ENCODE measurements at regions not wholly inside any gene's neighbourhood (a gene's known extent, or its start where the extent isn't known, plus 50 kb on each side); places are given as distances from the start of the nearest gene placed in this dataset.
"Not testable (repeated sequence)": the region's sequence is repeated elsewhere in the genome, so short reads cannot be mapped to it uniquely, and the experiment has no call there.

DNA sequence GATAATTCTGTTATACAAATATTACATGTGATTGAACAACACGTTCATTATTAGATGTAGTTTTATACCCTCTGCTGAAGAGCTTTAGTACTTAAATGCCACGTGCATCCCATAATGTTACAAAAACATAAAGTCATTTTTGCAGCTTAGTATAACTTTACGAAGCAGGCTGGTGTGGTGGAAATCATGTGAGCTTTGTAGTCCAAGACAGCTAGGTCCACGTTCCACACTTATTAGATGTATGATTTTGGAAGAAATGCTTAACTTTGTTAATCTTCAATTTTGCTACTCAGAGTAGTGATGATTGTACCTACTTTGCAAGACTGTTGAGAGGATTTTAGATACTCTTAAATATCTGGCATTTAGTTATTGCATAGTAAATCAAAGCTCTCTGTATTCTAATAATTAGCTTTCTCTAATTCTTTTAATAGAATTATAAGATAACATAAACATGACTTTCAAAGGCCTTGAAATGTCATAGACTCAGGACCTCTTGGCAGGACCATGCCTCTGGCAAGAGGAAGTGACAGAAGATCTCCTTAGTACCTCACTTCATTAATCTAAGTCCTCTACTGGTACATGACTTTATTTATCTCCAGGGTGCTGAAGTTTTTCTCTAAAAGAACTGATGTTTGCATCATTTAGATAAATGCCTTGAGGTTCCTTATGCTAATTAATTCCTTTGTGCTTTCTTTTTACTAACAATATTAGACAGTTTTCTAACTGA is 153.7 kb downstream of the PCDH20 start:
- CTCF ChIA-PET = no interaction called here
- Mint-ChIP-seq H3K4me3 (no peak overlapping the region), H3K9me3 (peaks cover 2% of the 10 kb centered on the region), H3K27me3 (no peaks in the 10 kb centered on the region), H3K27ac (no peak overlapping the region), H3K4me1 (ENCODE audit: low read depth) (no peaks in the 10 kb centered on the region), H3K36me3 (no peaks in the 10 kb centered on the region)
- POLR2A ChIA-PET = no interaction called here
- no peak for DNase-seq
- intact Hi-C loops (cut with micrococcal nuclease) = no loop called here

DNA sequence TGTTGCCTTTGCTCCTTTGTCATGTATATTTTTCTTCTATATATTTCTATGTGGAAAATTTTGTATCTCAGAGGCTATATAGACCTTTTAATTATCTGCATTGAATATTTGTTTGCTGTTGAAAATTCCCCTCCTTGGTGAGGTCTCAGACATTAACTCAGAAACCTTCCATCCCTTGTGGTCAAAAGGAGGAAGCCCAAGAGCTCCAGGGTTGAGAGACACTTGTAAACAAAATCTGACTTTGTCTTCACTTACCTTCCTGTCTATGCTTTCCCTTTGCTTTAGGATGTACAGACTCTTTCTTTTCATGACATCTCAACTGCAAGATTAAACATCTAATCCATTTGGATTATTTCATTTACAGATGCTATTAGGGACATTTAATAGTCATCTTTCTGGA is 157.5 kb downstream of the PCDH20 start:
- CTCF ChIA-PET = no interaction called here
- intact Hi-C loops (cut with micrococcal nuclease) = no loop called here

DNA sequence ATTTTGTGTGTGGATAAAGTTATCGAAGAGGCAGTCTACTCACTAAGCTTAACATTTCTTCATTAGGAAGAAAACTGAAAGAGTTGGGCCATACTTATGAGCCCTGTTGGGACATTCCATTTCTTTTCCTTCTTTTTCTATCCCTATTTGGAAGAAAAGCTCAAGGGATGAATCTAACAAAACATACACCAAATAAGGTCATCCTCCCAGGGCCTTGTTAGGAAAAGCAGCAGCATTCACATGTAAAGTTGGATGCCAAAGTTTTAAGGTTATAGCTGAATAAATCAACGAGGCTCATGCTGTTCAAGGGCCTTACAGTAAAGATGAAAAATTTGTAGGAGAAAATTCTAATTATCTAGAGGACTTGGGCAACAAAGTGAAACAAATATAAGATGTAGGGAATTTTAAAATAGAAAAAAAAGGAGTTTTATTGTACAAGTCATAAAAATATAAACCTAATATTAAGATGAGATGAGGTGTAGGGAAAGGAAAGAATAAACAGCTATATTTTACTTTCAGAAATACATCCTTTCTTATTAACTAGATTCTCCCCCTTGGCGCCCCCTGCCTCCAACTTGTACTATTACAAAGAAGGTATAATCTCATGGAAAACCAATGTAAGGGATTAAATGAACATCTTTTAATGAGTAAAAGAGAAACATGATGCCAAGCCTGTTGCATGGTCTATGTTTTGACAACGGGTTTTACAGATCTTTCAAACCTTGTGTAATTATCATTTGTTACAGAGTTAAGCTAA is 160.4 kb downstream of the PCDH20 start:
- H3K4me1 Mint-ChIP-seq (ENCODE audit: low read depth) = no peaks in the 10 kb centered on the region

More for the DNA sequence above, 157.5 kb downstream of the PCDH20 start:
- no peak for DNase-seq
- Mint-ChIP-seq H3K4me1 (ENCODE audit: low read depth) (no peaks in the 10 kb centered on the region), H3K9me3 (peaks cover 2% of the 10 kb centered on the region), H3K4me3 (no peak overlapping the region), H3K27me3 (no peaks in the 10 kb centered on the region), H3K36me3 (no peaks in the 10 kb centered on the region), H3K27ac (no peak overlapping the region)
- POLR2A ChIA-PET = no interaction called here

GRCh38 chr13:61253105-61253877 is 162.4 kb downstream of the PCDH20 start:
- H3K4me1 Mint-ChIP-seq (ENCODE audit: low read depth) = no peaks in the 10 kb centered on the region
- H3K27me3 Mint-ChIP-seq = no peaks in the 10 kb centered on the region
- no peak overlapping the region for H3K4me3 Mint-ChIP-seq
- no peaks in the 10 kb centered on the region for H3K36me3 Mint-ChIP-seq
- CTCF ChIA-PET = no interaction called here
- POLR2A ChIA-PET = no interaction called here
- peaks cover 5% of the 10 kb centered on the region for H3K9me3 Mint-ChIP-seq
- no peak overlapping the region for H3K27ac Mint-ChIP-seq
- no peak for DNase-seq
- intact Hi-C loops (cut with micrococcal nuclease) = no loop called here

More for the DNA sequence above, 160.4 kb downstream of the PCDH20 start:
- DNase-seq = no peak
- ChIA-PET CTCF (no interaction called here), POLR2A (no interaction called here)
- Mint-ChIP-seq H3K27ac (no peak overlapping the region), H3K36me3 (no peaks in the 10 kb centered on the region), H3K27me3 (no peaks in the 10 kb centered on the region), H3K4me3 (no peak overlapping the region), H3K9me3 (peaks cover 2% of the 10 kb centered on the region)
- intact Hi-C loops (cut with micrococcal nuclease) = no loop called here

DNA sequence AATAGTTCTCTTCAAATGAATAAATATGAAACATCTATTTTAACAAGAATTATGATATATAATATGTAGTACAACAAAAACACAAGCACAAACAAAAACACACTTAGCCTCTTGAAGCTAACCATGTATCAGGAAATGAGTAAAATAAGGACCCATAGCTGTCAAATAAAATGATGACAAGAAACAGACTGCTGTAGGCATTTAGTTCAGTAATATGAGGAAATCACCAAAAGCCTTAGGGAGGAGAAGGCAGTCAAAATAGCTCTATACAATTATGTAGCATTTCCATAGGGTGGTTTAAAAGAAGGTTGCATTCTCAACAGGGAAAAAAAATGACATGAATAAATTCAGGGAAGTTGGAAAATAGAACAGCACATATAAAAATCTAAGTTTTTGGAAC is 163.4 kb downstream of the PCDH20 start:
- no peaks in the 10 kb centered on the region for H3K27me3 Mint-ChIP-seq
- H3K4me3 Mint-ChIP-seq = no peak overlapping the region

DNA sequence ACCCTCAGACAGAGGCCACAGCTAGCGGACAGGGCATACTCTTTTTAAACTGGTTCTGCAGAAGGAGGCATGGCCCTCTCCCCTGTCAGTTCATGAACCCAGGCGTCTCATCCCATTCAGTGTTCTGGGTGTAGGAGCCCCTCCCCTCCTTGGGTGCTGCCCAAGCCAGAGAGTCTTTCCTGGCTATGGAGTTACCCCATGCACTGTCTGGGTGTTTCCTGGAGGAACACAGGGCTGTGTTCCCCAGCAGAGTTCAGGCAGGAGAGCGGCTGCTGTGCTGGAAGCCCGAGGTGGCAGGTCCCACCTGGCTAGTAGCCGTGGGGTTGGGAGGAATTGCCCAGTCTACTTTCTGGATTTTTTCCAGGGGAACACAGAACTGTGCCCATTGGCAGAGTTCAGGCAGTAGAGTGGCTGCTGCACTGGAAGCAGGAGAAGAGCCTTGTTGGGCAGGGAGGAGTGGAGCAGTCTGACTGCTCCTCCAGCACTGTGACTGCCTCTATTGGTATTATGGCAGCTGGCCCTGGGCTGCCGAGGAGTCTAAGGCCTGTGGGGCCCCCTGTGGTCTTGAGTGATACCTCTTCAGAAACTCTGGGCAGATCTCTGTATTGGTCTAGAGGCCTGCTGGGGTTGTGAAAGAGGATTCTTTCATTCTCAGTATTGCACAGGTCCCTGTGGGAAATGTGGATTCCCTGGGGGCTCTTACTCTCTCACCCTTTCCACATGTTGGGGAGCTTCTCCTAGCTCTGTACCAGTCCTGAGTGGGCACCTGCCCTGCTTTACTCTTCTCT is 168.3 kb downstream of the PCDH20 start:
- Mint-ChIP-seq H3K4me1 (ENCODE audit: low read depth) (no peaks in the 10 kb centered on the region), H3K4me3 (no peak overlapping the region), H3K36me3 (no peaks in the 10 kb centered on the region), H3K27me3 (no peaks in the 10 kb centered on the region), H3K27ac (no peak overlapping the region), H3K9me3 (peaks cover 21% of the 10 kb centered on the region)
- DNase-seq = no peak
- ChIA-PET POLR2A (no interaction called here), CTCF (no interaction called here)
- intact Hi-C loops (cut with micrococcal nuclease) = no loop called here

More for the DNA sequence above, 163.4 kb downstream of the PCDH20 start:
- ChIA-PET CTCF (no interaction called here), POLR2A (no interaction called here)
- Mint-ChIP-seq H3K27ac (no peak overlapping the region), H3K9me3 (peaks cover 5% of the 10 kb centered on the region), H3K36me3 (no peaks in the 10 kb centered on the region), H3K4me1 (ENCODE audit: low read depth) (no peaks in the 10 kb centered on the region)
- no peak for DNase-seq
- intact Hi-C loops (cut with micrococcal nuclease) = no loop called here

DNA sequence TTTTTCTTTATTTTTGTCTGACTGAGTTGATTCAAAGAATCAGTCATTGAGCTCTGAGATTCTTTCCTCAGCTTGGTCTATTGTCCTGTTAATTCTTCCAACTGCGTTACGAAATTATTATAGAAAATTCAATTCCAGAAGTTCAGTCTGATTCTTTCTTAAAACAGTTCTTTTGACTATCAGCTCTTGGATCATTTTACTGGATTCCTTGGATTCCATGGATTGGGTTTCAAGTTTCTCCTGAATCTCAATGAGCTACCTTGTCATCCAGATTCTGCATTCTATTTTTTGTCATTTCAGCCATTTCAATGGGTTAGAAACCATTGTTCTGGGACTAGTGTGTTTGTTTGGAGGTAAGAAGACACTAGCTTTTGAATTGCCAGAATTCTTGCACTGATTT is 169.3 kb downstream of the PCDH20 start:
- no peak for DNase-seq
- Mint-ChIP-seq H3K36me3 (no peaks in the 10 kb centered on the region), H3K4me3 (no peak overlapping the region), H3K27me3 (no peaks in the 10 kb centered on the region), H3K4me1 (ENCODE audit: low read depth) (no peaks in the 10 kb centered on the region), H3K9me3 (peaks cover 21% of the 10 kb centered on the region), H3K27ac (no peak overlapping the region)
- POLR2A ChIA-PET = no interaction called here
- CTCF ChIA-PET = no interaction called here
- intact Hi-C loops (cut with micrococcal nuclease) = no loop called here

DNA sequence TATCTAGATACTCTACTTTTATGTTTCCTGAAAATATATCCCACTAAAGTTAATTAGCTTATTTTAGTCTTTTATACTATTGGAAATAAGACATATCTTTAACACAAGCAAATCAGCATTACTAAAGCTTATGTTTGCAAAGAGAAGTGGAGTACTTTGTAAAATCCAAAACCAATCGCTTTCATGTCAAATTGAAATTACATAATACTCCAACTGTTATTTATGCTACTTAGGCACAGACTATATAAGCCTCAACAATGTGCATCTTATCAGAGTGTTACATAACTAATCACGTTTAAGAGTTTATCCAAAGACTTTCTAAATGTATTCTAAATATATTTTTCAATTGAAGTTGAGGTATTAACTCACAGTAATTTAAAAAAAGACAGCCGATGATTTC is 200.0 kb downstream of the PCDH20 start:
- POLR2A ChIA-PET = no interaction called here
- Mint-ChIP-seq H3K27ac (no peak overlapping the region), H3K4me1 (ENCODE audit: low read depth) (no peaks in the 10 kb centered on the region), H3K4me3 (no peak overlapping the region), H3K9me3 (no peaks in the 10 kb centered on the region), H3K36me3 (no peaks in the 10 kb centered on the region), H3K27me3 (no peaks in the 10 kb centered on the region)
- CTCF ChIA-PET = no interaction called here
- intact Hi-C loops (cut with micrococcal nuclease) = no loop called here
- DNase-seq = no peak

DNA sequence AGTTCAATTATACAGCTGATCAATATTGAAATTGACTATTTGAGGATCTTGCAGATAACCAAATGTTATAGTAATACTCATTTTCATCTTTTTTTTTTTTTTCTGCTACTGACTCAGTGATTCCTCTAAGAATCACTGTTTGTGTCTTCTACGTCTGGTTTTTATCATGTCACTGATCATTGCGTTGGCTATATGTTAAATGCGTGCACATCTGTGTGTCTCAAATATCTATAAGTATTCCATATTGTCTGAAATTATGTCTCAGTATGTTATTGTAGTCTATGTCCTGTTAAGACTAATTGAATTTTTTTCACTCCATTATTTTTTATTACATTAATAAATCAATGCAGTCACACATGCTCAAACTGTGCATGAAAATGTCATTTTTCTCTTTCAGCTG is 200.5 kb downstream of the PCDH20 start:
- Mint-ChIP-seq H3K27me3 (no peaks in the 10 kb centered on the region), H3K36me3 (no peaks in the 10 kb centered on the region), H3K27ac (no peak overlapping the region), H3K9me3 (no peaks in the 10 kb centered on the region), H3K4me3 (no peak overlapping the region), H3K4me1 (ENCODE audit: low read depth) (no peaks in the 10 kb centered on the region)
- intact Hi-C loops (cut with micrococcal nuclease) = no loop called here
- POLR2A ChIA-PET = no interaction called here
- DNase-seq = no peak
- CTCF ChIA-PET = no interaction called here

- Mint-ChIP-seq H3K27me3 (no peaks in the 10 kb centered on the region), H3K4me1 (ENCODE audit: low read depth) (no peaks in the 10 kb centered on the region), H3K36me3 (no peaks in the 10 kb centered on the region), H3K9me3 (no peaks in the 10 kb centered on the region), H3K27ac (no peak overlapping the region), H3K4me3 (no peak overlapping the region)
- no peak for DNase-seq
- intact Hi-C loops (cut with micrococcal nuclease) = no loop called here
- CTCF ChIA-PET = no interaction called here
- POLR2A ChIA-PET = no interaction called here
These were observed 201.1 kb downstream of the PCDH20 start for GRCh38 chr13:61214551-61214950.

DNA sequence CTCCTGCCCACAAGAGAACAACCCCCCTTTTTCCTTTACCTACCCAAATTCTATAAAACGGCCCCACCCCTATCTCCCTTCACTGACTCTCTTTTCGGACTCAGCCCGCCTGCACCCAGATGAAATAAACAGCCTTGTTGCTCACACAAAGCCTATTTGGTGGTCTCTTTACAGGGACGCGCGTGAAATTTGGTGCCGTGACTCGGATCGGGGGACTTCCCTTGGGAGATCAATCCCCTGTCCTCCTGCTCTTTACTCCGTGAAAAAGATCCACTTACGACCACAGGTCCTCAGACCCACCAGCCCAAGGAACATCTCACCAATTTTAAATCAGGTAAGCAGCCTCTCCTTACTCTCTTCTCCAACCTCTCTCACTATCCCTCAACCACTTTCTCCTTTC is 209.8 kb downstream of the PCDH20 start:
- POLR2A ChIA-PET; H3K4me1 Mint-ChIP-seq (ENCODE audit: low read depth); H3K27me3 Mint-ChIP-seq; H3K9me3 Mint-ChIP-seq; H3K4me3 Mint-ChIP-seq; H3K36me3 Mint-ChIP-seq; intact Hi-C loops (cut with micrococcal nuclease); DNase-seq; CTCF ChIA-PET; H3K27ac Mint-ChIP-seq: not testable (repeated sequence)

DNA sequence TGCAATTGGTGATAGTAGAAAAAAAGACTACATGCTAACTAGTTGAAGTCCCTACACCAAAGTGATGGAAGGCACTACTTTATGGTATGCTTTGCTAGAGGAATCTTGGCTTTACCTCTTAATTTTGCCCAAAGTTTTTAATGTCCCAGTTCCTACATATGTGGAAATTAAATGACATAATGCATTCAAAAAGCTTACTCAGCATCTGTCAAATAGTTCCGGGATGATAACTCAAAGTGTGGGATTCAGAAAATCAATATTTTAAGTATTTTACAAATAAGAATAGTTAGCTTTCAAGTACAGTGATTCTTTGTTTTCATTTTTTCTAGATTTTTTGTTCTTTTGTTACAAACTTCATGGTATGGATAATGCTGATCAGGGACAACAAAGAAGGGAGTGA is 211.6 kb downstream of the PCDH20 start:
- Mint-ChIP-seq H3K27me3 (no peaks in the 10 kb centered on the region), H3K27ac (no peak overlapping the region), H3K4me3 (no peak overlapping the region), H3K9me3 (no peaks in the 10 kb centered on the region), H3K4me1 (ENCODE audit: low read depth) (no peaks in the 10 kb centered on the region), H3K36me3 (no peaks in the 10 kb centered on the region)
- intact Hi-C loops (cut with micrococcal nuclease) = no loop called here
- CTCF ChIA-PET = no interaction called here
- no peak for DNase-seq
- POLR2A ChIA-PET = no interaction called here

Measured in activated CD4-positive, alpha-beta memory T cell treated with anti-CD3 and anti-CD28 coated beads for 36 hours (primary cell).